Gastrocnemius medialis (tissue), 4 donors: ENCODE measurements at regions not wholly inside any gene's neighbourhood (a gene's known extent, or its start where the extent isn't known, plus 50 kb on each side); places are given as distances from the start of the nearest gene placed in this dataset.

Experiments
- POLR2A ChIP-seq, 2 donors: fragments of 450-650 bp; IDR thresholded peaks; one replicate each; pipeline ENCODE4 v1.6.1; 2017; ENCODE audit warnings: antibody characterized with exemption in 2 of 2, mild to moderate bottlenecking in 2 of 2, moderate library complexity in 2 of 2
- TF ChIP-seq, protein P1 (sequence below), 5 experiments: fragments of 450-650 bp in 3 of 5; fragments of 200-600 bp in 2 of 5; sonication (generic) in 2 of 5; IDR thresholded peaks in 4 of 5; conservative IDR thresholded peaks in 1 of 5; 1 replicate in 4 of 5; 2 replicates in 1 of 5; pipeline ENCODE4 v1.5.1; 2016 to 2019; ENCODE audit warnings: antibody characterized with exemption in 5 of 5, mild to moderate bottlenecking in 3 of 5, moderate library complexity in 3 of 5

GRCh38 chr10:30781670-30782121 is 152.1 kb upstream of the LYZL2 start:
- TF ChIP-seq, protein P1, sequence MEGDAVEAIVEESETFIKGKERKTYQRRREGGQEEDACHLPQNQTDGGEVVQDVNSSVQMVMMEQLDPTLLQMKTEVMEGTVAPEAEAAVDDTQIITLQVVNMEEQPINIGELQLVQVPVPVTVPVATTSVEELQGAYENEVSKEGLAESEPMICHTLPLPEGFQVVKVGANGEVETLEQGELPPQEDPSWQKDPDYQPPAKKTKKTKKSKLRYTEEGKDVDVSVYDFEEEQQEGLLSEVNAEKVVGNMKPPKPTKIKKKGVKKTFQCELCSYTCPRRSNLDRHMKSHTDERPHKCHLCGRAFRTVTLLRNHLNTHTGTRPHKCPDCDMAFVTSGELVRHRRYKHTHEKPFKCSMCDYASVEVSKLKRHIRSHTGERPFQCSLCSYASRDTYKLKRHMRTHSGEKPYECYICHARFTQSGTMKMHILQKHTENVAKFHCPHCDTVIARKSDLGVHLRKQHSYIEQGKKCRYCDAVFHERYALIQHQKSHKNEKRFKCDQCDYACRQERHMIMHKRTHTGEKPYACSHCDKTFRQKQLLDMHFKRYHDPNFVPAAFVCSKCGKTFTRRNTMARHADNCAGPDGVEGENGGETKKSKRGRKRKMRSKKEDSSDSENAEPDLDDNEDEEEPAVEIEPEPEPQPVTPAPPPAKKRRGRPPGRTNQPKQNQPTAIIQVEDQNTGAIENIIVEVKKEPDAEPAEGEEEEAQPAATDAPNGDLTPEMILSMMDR (IDR thresholded peaks at IDR 0.05 in 4 of 5, conservative IDR thresholded peaks at IDR 0.05 in 1 of 5): no peak
- TF ChIP-seq POLR2A (IDR thresholded peaks at IDR 0.05): no peak
